Activated B cell treated with CpG ODN at 0.5 μM for 24 hours (primary cell): ENCODE measurements at regions not wholly inside any gene's neighbourhood (a gene's known extent, or its start where the extent isn't known, plus 50 kb on each side); places are given as distances from the start of the nearest gene placed in this dataset.
"Not testable (repeated sequence)": the region's sequence is repeated elsewhere in the genome, so short reads cannot be mapped to it uniquely, and the experiment has no call there.

Experiments
- ATAC-seq: fragments of 200-7000 bp; cut with Tn5 transposase; one replicate; pipeline ENCODE4 v1.10.0; 2021; ENCODE audit warnings: low read depth, mild to moderate bottlenecking, moderate library complexity
- CTCF ChIA-PET: fragments of 350-600 bp; sonication (Branson Sonifier 250); formaldehyde crosslinking; loops from one replicate; lab custom pipeline; 2021; ENCODE audit warnings: antibody characterized with exemption; lab: Charles Lee
- POLR2A ChIA-PET: fragments of 350-600 bp; sonication (Branson Sonifier 250); formaldehyde crosslinking; loops from one replicate; lab custom pipeline; 2021; ENCODE audit warnings: antibody characterized with exemption; lab: Charles Lee
- DNase-seq: peaks from one replicate; pipeline ENCODE4 v3.0.0; 2022
- H3K27ac Mint-ChIP-seq: one replicate; pipeline ENCODE4 v1.8.0; 2020; ENCODE audit warnings: mixed read lengths
- H3K27me3 Mint-ChIP-seq: one replicate; pipeline ENCODE4 v1.8.0; 2021; ENCODE audit warnings: mixed read lengths
- H3K36me3 Mint-ChIP-seq: one replicate; pipeline ENCODE4 v1.8.0; 2021; ENCODE audit warnings: low read depth, mixed read lengths
- H3K4me1 Mint-ChIP-seq: one replicate; pipeline ENCODE4 v1.8.0; 2021; ENCODE audit warnings: mixed read lengths
- H3K4me3 Mint-ChIP-seq: one replicate; pipeline ENCODE4 v1.8.0; 2020; ENCODE audit warnings: mild to moderate bottlenecking, mixed read lengths
- H3K9me3 Mint-ChIP-seq: one replicate; pipeline ENCODE4 v1.8.0; 2020; ENCODE audit warnings: mixed read lengths
- CTCF ChIP-seq: fragments of 200-600 bp; IDR thresholded peaks from one replicate; pipeline ENCODE4 v1.8.0; 2022; ENCODE audit warnings: antibody characterized with exemption, mild to moderate bottlenecking
- intact Hi-C: fragments of 100-400 bp; cut with micrococcal nuclease; formaldehyde crosslinking; loops from one replicate; pipeline ENCODE4 v1.15.1; 2024

GRCh38 chr3:66831931-66832330 lies 166.2 kb upstream of the KBTBD8 start:
- intact Hi-C loops = no loop called here
- Mint-ChIP-seq H3K4me1 (no peaks in the 10 kb centered on the region), H3K4me3 (no peak overlapping the region), H3K9me3 (no peaks in the 10 kb centered on the region), H3K36me3 (no peaks in the 10 kb centered on the region), H3K27ac (no peak overlapping the region), H3K27me3 (peaks cover 9% of the 10 kb centered on the region)
- no peak for ATAC-seq
- CTCF ChIA-PET = no interaction called here
- no peak for DNase-seq
- POLR2A ChIA-PET = no interaction called here
- no peak for TF ChIP-seq CTCF

DNA sequence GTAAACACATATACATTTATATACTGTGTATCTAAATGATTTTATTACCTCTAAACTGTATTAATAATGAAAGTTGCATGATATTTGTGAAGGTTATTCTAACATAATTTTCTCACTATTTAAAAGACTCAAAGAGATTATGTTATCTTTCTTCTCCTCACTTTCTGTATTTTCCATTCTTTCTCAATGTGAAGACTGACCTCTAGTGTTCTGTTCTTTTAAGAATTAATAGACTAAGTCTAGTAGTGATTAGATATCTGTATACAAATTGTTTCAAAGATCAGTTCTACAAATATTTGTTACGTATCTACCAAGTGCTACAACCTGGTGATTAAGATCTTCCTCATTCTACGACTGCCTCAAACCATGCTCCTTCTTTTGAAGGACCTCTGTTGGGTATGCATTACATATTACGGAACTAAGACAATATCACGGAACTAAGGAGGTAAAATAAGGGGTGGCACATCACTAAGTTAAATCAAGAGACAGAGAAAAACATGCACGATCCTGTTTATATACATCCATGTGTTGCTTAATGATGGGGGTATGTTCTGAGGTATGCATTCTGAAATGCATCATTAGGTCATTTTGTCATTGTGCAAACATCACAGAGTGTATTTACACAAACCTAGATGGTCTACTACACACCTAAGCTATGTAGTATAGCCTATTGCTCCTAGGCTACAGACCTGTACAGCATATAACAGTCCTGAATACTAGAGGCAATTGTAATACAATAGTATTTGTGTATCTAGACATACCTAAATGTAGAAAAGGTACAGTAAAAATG lies 161.5 kb upstream of the KBTBD8 start:
- Mint-ChIP-seq H3K27me3 (peaks cover 7% of the 10 kb centered on the region), H3K4me3 (no peak overlapping the region), H3K4me1 (no peaks in the 10 kb centered on the region), H3K9me3 (no peaks in the 10 kb centered on the region), H3K36me3 (no peaks in the 10 kb centered on the region), H3K27ac (no peak overlapping the region)
- no peak for DNase-seq
- ChIA-PET CTCF (no interaction called here), POLR2A (no interaction called here)
- TF ChIP-seq CTCF = no peak
- ATAC-seq = no peak
- intact Hi-C loops = no loop called here

DNA sequence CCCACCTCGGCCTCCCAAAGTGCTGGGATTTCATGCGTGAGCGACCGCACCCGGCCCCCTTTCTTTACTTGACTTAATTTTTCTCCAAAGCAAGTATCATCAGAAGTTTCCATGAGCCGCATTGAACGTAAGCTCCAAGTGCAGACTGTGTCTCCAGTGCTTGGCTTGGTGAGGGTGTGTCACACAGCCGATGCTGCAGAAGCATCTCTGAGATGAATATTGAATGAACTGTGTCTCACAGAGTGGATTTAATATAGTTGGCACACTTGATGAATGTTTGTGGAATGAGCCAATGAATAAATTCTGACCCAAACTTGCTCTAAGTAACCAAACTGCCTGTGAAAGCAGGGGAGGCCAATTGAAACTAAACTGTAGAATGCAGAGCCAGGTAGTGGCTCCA lies 159.4 kb upstream of the KBTBD8 start:
- ChIA-PET CTCF (interaction anchor here (0.7 kb wide), 1 partner anchor 17 kb away, joined by 3 read pairs; no protein-coding TSS in a partner anchor), POLR2A (no interaction called here)
- Mint-ChIP-seq H3K4me3 (no peak overlapping the region), H3K4me1 (no peaks in the 10 kb centered on the region), H3K9me3 (no peaks in the 10 kb centered on the region), H3K36me3 (no peaks in the 10 kb centered on the region), H3K27ac (no peak overlapping the region), H3K27me3 (peaks cover 4% of the 10 kb centered on the region)
- ATAC-seq (no peak), DNase-seq (no peak)
- no peak for TF ChIP-seq CTCF
- intact Hi-C loops = no loop called here

GRCh38 chr3:66839508-66839907 lies 158.6 kb upstream of the KBTBD8 start:
- H3K9me3 Mint-ChIP-seq = no peaks in the 10 kb centered on the region
- ATAC-seq (no peak), DNase-seq (no peak)
- H3K4me1 Mint-ChIP-seq = no peaks in the 10 kb centered on the region
- H3K36me3 Mint-ChIP-seq = no peaks in the 10 kb centered on the region
- ChIA-PET POLR2A (no interaction called here), CTCF (no interaction called here)
- H3K4me3 Mint-ChIP-seq = no peak overlapping the region
- H3K27me3 Mint-ChIP-seq = peaks cover 2% of the 10 kb centered on the region
- H3K27ac Mint-ChIP-seq = no peak overlapping the region
- TF ChIP-seq CTCF = no peak
- intact Hi-C loops = no loop called here

DNA sequence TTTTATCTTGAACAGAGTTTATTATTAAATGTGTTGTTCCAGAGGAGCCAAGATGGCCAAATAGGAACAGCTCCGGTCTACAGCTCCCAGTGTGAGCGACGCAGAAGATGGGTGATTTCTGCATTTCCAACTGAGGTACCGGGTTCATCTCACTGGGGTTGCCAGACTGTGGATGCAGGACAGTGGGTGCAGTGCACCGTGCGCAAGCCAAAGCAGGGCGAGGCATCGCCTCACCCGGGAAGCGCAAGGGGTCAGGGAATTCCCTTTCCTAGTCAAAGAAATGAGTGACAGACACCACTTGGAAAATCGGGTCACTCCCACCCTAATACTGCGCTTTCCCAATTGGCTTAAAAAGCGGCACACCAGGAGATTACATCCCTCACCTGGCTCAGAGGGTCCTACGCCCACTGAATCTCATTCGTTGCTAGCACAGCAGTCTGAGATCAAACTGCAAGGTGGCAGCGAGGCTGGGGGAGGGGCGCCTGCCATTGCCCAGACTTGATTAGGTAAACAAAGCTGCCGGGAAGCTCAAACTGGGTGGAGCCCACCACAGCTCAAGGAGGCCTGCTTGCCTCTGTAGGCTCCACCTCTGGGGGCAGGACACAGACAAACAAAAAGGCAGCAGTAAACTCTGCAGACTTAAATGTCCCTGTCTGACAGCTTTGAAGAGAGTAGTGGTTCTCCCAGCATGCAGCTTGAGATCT lies 155.2 kb upstream of the KBTBD8 start:
- H3K27me3 Mint-ChIP-seq, ATAC-seq, H3K9me3 Mint-ChIP-seq, DNase-seq, H3K4me1 Mint-ChIP-seq, H3K4me3 Mint-ChIP-seq, intact Hi-C loops, H3K27ac Mint-ChIP-seq, H3K36me3 Mint-ChIP-seq, CTCF ChIA-PET, POLR2A ChIA-PET: not testable (repeated sequence)
